T-helper 1 cell treated with Interleukin-12 subunit alpha and Interleukin-12 subunit beta and Interleukin-4 antibody, amounts not matched to agents 30 ng/mL and 1 ng/mL, for 36 hours (primary cell): ENCODE measurements at regions not wholly inside any gene's neighbourhood (a gene's known extent, or its start where the extent isn't known, plus 50 kb on each side); places are given as distances from the start of the nearest gene placed in this dataset.
"Not testable (repeated sequence)": the region's sequence is repeated elsewhere in the genome, so short reads cannot be mapped to it uniquely, and the experiment has no call there.

Experiments used
- intact Hi-C: fragments of 100-400 bp; cut with micrococcal nuclease; formaldehyde crosslinking; loops from one replicate; pipeline ENCODE4 v1.15.1; 2024

DNA sequence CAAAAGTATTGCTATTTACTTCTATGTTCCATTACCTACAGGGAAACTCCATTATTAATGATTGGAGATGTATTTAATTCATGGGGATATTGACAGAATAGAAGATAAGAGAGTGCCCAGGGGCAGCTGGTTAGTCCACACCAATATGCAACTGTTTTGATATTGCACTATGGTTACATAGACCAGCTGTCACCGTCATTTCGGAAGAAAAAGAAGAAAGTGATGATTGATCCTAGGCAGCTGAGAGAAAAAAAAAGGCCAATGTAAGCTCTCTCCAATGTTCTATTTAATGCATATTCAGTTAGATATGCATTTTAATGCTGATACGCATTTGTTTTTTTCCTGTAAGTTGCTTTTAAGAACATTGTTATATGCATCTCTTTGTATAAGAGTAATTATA lies 1367.2 kb downstream of the KCNT2 start:
- intact Hi-C loops = no loop called here

GRCh38 chr1:195238313-195238712 lies 1369.9 kb downstream of the KCNT2 start:
- intact Hi-C loops = no loop called here

GRCh38 chr1:195236991-195237889 lies 1371.0 kb downstream of the KCNT2 start:
- intact Hi-C loops = no loop called here

- intact Hi-C loops = no loop called here
Observed at GRCh38 chr1:195218428-195219212, 1389.6 kb downstream of the KCNT2 start.

DNA sequence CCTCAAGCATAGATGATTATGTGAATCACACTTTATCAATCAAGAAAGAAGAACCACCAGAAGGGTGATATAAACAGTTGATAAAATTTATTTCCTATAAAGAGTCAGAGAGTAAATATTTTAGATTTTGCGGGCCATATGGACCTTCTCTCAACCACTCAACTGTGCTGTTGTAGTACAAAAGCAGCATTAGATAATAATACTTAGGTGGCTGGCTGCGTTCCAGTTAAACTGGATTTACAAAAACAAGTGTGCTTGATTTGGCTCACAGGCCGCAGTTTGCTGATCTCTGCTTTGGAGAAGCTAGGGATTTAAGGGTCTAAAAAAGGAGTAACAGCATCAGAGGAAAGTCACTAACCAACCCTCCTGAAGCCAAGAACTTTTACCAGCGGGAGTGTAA lies 1406.0 kb downstream of the KCNT2 start:
- intact Hi-C loops = no loop called here

DNA sequence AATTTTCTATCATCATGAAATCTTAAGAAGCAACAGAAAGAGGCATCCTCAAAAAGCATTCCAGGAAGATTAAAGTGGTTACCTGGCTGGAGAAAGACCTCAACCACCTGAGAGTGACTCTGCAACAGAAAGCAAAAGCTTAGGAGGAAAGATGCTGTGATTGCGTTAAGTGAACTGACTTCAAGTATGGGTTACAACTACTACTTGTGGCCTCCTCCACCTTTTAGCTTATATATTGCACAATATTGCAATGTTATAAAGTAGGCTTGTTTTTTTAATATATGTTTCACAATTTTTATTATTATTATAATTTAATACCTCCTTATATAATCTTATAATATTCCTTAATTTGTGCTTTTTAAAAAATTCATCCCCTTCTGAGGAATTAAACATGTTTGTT lies 1407.5 kb downstream of the KCNT2 start:
- intact Hi-C loops = no loop called here

DNA sequence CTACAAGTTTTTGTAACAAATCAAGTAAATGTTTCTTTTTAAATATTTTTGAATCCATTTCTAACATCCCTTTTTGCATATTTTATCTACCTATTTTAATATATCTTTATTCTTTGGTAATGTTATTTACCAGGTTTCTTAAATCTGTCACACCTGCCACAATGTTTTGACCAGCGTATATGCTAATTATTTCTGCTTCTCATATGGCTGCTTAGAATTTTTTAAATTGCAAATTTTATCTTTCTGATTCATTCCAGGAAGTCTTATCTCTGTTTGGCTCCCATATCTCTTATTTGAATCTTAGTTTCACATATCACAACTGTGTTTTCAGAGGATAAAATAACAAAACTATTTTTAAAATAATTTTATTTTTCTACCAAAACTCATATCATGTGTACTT lies 1411.1 kb downstream of the KCNT2 start:
- intact Hi-C loops = no loop called here

DNA sequence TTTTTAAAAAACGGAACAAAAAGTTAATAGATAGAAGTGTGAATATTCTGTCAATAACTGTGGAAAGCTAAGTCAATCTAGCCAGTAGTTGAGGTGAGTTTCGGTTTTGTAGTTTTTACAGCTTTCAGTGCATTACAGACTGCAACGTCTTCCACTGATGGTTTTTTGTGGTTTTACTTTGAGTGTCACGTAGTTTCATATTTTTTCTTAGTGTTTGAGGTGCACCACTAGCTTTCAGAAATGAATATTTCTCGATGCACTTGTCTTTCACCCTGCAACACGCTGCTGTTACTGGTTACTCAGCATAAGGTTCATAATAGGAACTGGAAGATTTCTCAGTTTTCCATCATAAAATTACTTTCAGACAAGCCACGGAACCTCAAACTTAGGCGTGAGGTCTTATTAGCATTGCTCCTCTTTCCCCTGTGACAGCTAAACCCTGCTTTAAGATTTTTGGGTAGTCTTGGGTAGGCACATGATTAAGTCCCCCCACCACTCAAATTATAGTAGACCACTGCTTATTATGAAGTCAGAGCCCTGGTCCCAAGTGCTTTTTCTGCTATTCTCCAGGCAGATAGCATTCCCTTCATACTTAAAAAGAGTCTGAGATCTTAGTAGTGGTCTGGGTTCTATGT lies 1412.7 kb downstream of the KCNT2 start:
- intact Hi-C loops = no loop called here

DNA sequence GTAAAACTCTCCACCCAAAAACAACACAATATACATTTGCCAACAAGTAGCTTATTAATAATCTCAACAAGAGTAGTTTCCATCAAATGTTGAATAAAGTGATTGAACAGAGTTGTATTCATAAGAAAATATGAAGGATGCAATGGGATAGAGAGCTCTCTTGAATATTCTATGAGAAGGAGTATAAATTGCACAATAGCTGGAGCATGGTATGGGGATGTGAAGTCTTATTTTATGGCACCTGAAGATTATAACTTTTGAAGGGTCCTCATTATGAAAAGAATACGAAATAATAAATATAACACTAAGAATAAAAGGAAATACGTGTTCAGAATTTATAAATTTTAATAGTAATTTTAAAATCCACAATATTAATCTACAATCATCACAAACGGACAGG lies 1415.1 kb downstream of the KCNT2 start:
- intact Hi-C loops = no loop called here

DNA sequence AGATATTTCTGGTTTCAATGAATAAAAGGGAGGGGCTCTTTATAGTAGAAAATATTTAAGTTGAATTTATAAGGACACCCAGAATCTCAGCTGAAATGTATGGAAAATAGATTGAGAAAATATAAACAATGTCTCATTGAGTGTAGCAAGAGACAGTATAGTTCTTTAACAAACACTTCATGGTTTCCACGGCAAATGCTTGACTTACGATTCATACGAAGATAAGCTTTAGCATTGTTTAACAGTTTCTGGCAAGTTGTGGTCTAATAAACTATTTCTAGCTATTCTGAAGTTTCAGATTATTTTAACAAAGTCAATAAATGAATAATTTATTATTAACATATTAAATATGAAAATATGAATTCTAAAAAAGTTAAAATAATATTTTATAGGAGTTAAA lies 1419.4 kb downstream of the KCNT2 start:
- intact Hi-C loops = no loop called here

DNA sequence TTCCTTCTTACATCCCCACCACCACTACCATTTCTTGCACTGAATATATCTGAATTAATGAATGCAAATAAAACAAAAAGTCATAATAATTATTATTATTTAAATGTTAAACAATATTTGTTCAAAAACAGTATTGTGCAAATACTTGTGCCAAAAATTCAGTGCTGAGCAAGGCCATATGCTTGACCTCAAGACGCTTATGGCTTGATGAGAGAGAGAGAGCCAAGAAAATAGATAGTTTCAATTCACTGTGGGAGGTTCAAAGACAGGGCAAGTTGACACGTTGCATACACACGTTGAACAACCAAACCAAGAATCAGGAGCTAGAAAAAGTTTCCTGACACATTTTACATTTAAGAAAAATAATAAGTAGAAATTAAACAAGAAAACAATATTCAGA lies 1421.7 kb downstream of the KCNT2 start:
- intact Hi-C loops = no loop called here

- intact Hi-C loops = no loop called here
Observed at GRCh38 chr1:195185736-195186135, 1422.5 kb downstream of the KCNT2 start.

DNA sequence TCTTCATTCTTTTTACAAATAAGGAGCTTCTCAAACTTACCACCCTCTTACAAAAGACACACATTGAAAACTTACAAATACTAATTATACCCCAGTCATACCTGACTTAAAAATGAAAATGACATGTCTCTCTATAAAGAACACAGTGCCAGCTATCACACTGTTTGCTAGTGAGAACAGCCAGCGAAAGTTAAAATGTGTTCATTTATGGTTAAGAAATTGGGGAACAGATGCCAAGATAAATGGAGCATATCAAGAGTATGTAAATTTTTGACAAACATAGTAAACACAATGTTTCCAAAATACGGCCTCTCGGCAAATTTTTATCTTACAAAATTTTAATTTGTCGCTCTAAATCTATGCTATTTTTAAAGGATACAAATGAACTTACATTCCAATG lies 1422.9 kb downstream of the KCNT2 start:
- intact Hi-C loops = no loop called here

DNA sequence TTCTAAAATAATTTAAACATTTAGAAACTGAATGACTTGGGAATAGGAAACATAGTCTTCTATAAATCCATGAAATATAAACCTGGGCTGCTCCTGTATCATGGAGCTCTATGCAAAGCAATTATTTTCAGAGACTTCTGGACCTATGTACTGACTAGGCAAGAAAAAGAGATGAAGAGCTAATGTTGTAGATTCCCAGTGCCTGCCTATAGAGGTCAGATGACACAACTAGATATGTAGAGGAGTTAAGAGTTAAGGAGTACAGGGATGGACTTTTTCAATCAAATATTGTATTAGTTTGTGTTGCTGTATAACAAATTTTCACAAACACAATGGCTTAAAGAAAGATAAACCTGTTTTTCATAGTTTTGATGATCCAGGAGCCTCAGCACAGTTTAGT lies 1434.5 kb downstream of the KCNT2 start:
- intact Hi-C loops = no loop called here

DNA sequence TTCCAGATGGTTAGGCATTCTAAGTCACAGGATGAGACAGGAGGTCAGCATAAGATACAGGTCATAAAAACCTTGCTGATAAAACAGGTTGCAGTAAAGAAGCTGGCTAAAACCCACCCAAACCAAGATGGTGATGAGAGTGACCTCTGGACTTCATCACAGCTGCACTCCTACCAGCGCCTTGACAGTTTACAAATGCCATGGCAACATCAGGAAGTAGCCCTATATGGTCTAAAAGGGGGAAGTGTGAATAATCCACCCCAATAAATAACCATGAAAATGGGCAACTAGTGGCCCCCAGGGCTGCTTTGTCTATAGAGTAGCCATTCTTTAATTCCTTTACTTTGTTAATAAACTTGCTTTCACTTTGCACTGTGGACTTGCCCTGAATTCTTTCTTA lies 1448.4 kb downstream of the KCNT2 start:
- intact Hi-C loops = not testable (repeated sequence)

DNA sequence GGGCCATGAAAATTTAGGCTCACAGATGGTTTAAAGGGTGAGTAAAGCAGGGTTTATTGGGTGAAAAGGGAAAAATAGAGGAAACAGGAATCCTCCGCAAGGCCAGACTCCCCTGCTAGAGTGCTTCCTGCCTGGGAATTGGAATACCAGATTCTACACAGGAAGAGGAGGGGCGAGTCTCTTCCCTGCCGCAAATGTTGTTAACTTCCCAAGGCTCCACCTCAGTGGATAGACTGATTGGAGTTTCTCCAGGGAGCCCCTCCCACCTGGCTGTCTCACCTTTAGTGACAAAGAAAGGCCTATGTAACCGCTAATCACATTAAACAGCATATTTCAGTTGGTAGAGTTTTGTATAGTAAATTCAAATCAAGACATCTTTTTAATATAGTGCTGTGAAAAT lies 1450.1 kb downstream of the KCNT2 start:
- intact Hi-C loops = no loop called here

DNA sequence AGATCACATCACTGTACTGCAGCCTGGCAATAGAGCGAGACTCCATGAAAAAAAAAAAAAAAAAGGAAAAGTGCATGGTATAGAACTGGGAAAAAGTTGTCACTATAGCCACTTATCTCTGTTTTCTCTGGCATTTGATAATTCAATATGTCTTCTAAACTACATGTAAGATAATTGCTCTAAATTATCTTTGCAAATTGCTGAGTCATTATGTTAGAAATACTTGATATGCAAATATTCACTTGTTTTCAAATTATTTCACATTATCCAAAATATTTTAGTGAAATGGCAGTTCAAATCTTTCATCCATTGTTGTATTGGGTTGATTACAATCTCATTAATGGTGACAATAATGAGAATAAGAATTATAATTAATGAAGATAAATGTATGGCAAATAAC lies 1455.1 kb downstream of the KCNT2 start:
- intact Hi-C loops = no loop called here

- intact Hi-C loops = no loop called here
Observed at GRCh38 chr1:195150768-195151167, 1457.5 kb downstream of the KCNT2 start.

GRCh38 chr1:195141294-195141693 lies 1466.9 kb downstream of the KCNT2 start:
- intact Hi-C loops = no loop called here

DNA sequence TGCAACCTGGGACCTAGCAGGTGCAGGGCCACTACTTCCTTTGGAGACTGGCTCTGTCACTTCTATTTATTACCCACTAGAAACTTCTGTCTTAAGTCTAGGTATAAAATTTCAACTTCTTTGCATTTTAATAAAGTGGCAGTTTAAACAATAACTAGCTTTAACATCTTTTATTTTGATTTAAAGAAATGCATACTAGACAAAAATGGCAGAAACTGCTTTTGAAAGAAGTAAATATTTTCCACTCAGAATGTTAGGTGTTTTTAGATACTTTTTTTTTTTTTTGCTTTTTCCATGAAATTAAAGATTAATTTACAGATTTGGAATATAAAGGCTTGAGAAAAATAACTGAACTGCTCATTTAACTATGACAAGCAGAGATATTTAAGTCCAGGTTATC lies 1477.6 kb downstream of the KCNT2 start:
- intact Hi-C loops = no loop called here

GRCh38 chr1:195122497-195122896 lies 1485.7 kb downstream of the KCNT2 start:
- intact Hi-C loops = loop anchor here (10.0 kb wide), 1 partner anchor 328 kb away; no protein-coding TSS in a partner anchor

GRCh38 chr1:195113471-195113870 lies 1494.8 kb downstream of the KCNT2 start:
- intact Hi-C loops = no loop called here
